Endothelial cell of umbilical vein (primary cell): ENCODE measurements at regions not wholly inside any gene's neighbourhood (a gene's known extent, or its start where the extent isn't known, plus 50 kb on each side); places are given as distances from the start of the nearest gene placed in this dataset.

ENCODE experiments used
- BruUV-seq: library from RNA; stranded (reverse); fragments of 400-500 nt; replicated peaks from 2 replicates; lab custom pipeline; 2021; lab: Mats Ljungman, UMichigan
- CTCF ChIA-PET: fragments of 300-600, 350-600 bp; sonication (Branson Sonifier 250); formaldehyde crosslinking; loops from one replicate; lab custom pipeline; 2021; ENCODE audit warnings: antibody characterized with exemption, inconsistent platforms; lab: Charles Lee
- POLR2A ChIA-PET: fragments of 300-600, 350-600 bp; sonication (Branson Sonifier 250); formaldehyde crosslinking; loops from one replicate; lab custom pipeline; 2021; ENCODE audit warnings: antibody characterized with exemption, inconsistent platforms; lab: Charles Lee
- DNase-seq: peaks from one replicate; pipeline ENCODE4 v3.0.0-alpha.2; 2011; ENCODE audit warnings: low read depth, low spot score
- FAIRE-seq: peaks from 2 replicates; lab custom pipeline; 2011; peaks lifted over from hg19 to GRCh38; lab: Jason Lieb, UNC
- H2AFZ ChIP-seq: 2 replicates; pipeline ENCODE4 v1.6.0; 2012; ENCODE audit warnings: low read depth, low read length, control low read depth, inconsistent platforms
- H3K27ac ChIP-seq: 2 replicates; pipeline ENCODE4 v1.5.1; 2011; ENCODE audit warnings: low read depth, mild to moderate bottlenecking, control low read depth, low read length, moderate library complexity; ENCODE audit not compliant: insufficient read depth
- H3K27me3 ChIP-seq, 2 experiments: 2 replicates each; pipeline versions ENCODE4 v1.6.0 to v1.6.1; 2011; ENCODE audit warnings: low read length in 2 of 2, mixed read lengths in 1 of 2; ENCODE audit not compliant: control insufficient read depth in 2 of 2, insufficient read depth in 2 of 2
- H3K36me3 ChIP-seq, 2 experiments: 2 replicates in 1 of 2; 3 replicates in 1 of 2; pipeline ENCODE4 v1.5.1; 2011; ENCODE audit warnings: low read length in 2 of 2, mild to moderate bottlenecking in 1 of 2, moderate library complexity in 1 of 2; ENCODE audit not compliant: control insufficient read depth in 2 of 2, insufficient read depth in 2 of 2; ENCODE audit errors: extremely low read depth in 1 of 2
- H3K4me1 ChIP-seq: 3 replicates; pipeline ENCODE4 v1.5.1; 2011; ENCODE audit warnings: mild to moderate bottlenecking, low read length; ENCODE audit not compliant: control insufficient read depth, insufficient read depth; ENCODE audit errors: extremely low read depth
- H3K4me2 ChIP-seq: 2 replicates; pipeline ENCODE4 v1.6.1; 2011; ENCODE audit warnings: low read length, control low read depth, mixed read lengths; ENCODE audit not compliant: insufficient read depth
- H3K4me3 ChIP-seq, 3 experiments: fragments of 200-600 bp in 1 of 3; sonication (generic), shearing (Covaris generic) in 1 of 3; replicated peaks in 1 of 3; 2 replicates each; pipeline ENCODE4 v1.5.1; 2011 to 2016; ENCODE audit warnings: control low read depth in 3 of 3, low read length in 3 of 3, mild to moderate bottlenecking in 2 of 3, inconsistent platforms in 1 of 3, low read depth in 1 of 3, moderate library complexity in 1 of 3; ENCODE audit not compliant: insufficient read depth in 1 of 3
- H3K79me2 ChIP-seq: 2 replicates; pipeline ENCODE4 v1.6.0; 2012; ENCODE audit warnings: low read length, inconsistent platforms; ENCODE audit not compliant: control insufficient read depth, insufficient read depth
- H3K9ac ChIP-seq: replicated peaks from 2 replicates; pipeline ENCODE3; 2011; ENCODE audit warnings: low read length, control low read depth; ENCODE audit not compliant: insufficient read depth; ENCODE audit errors: extremely low read depth
- H3K9me1 ChIP-seq: replicated peaks from 3 replicates; pipeline ENCODE4 v1.6.0; 2011; ENCODE audit warnings: mild to moderate bottlenecking, low read length; ENCODE audit not compliant: control insufficient read depth, insufficient read depth; ENCODE audit errors: extremely low read depth
- H3K9me3 ChIP-seq: replicated peaks from 2 replicates; pipeline ENCODE4 v1.5.1; 2012; ENCODE audit warnings: low read length, inconsistent platforms; ENCODE audit not compliant: control insufficient read depth, insufficient read depth
- H4K20me1 ChIP-seq: replicated peaks from 2 replicates; pipeline ENCODE3; 2011; ENCODE audit warnings: mild to moderate bottlenecking, low read length; ENCODE audit not compliant: control insufficient read depth, insufficient read depth; ENCODE audit errors: extremely low read depth
- CTCF ChIP-seq, 2 donors: IDR thresholded peaks; 1 replicate in 1 of 2; 2 replicates in 1 of 2; pipeline ENCODE4 v1.5.1; 2011; ENCODE audit warnings: low read length in 2 of 2, mild to moderate bottlenecking in 2 of 2, moderate library complexity in 2 of 2, control low read depth in 1 of 2, inconsistent platforms in 1 of 2, low read depth in 1 of 2; ENCODE audit not compliant: insufficient read depth in 1 of 2; ENCODE audit errors: extremely low read depth in 1 of 2
- EZH2 ChIP-seq: IDR thresholded peaks from 2 replicates; pipeline ENCODE4 v1.6.1; 2012; ENCODE audit warnings: borderline replicate concordance, low read depth, mild to moderate bottlenecking, moderate library complexity, low read length, inconsistent platforms; ENCODE audit not compliant: severe bottlenecking
- FOS ChIP-seq: IDR thresholded peaks from 2 replicates; pipeline ENCODE4 v1.6.1; 2011; ENCODE audit warnings: mild to moderate bottlenecking, low read length, moderate library complexity, borderline replicate concordance; ENCODE audit not compliant: insufficient read depth
- GATA2 ChIP-seq: IDR thresholded peaks from 2 replicates; pipeline ENCODE4 v1.7.0; 2011; ENCODE audit warnings: low read depth, mild to moderate bottlenecking, moderate library complexity, mixed read lengths, low read length; ENCODE audit not compliant: insufficient read length, insufficient read depth
- JUN ChIP-seq: IDR thresholded peaks from 2 replicates; pipeline ENCODE4 v1.6.1; 2011; ENCODE audit warnings: borderline replicate concordance, low read depth; ENCODE audit not compliant: insufficient read length, insufficient read depth
- MAX ChIP-seq: IDR thresholded peaks from 2 replicates; pipeline ENCODE4 v1.6.1; 2011; ENCODE audit not compliant: insufficient read depth, insufficient read length
- MYC ChIP-seq: IDR thresholded peaks from one replicate; pipeline ENCODE4 v1.6.1; 2011; ENCODE audit warnings: mild to moderate bottlenecking, low read depth, low read length
- POLR2A ChIP-seq: IDR thresholded peaks from 2 replicates; pipeline ENCODE4 v1.6.1; 2012; ENCODE audit warnings: low read depth, mild to moderate bottlenecking, control low read depth, low read length
- POLR2AphosphoS5 ChIP-seq: IDR thresholded peaks from 2 replicates; pipeline ENCODE4 v1.6.1; 2012; ENCODE audit warnings: low read depth, mild to moderate bottlenecking, control low read depth, low read length, moderate library complexity; ENCODE audit not compliant: insufficient read depth
- dilution Hi-C: fragments of 300-500 bp; cut with MboI; formaldehyde crosslinking; loops from one replicate; pipeline ENCODE4 v1.15.0; 2019; ENCODE audit warnings: low sequenced_read_pairs; ENCODE audit not compliant: extremely low pct_ligation_motif_present
- intact Hi-C: fragments of 100-400 bp; cut with micrococcal nuclease; formaldehyde crosslinking; loops from one replicate; pipeline ENCODE4 v1.10.0; 2022

DNA sequence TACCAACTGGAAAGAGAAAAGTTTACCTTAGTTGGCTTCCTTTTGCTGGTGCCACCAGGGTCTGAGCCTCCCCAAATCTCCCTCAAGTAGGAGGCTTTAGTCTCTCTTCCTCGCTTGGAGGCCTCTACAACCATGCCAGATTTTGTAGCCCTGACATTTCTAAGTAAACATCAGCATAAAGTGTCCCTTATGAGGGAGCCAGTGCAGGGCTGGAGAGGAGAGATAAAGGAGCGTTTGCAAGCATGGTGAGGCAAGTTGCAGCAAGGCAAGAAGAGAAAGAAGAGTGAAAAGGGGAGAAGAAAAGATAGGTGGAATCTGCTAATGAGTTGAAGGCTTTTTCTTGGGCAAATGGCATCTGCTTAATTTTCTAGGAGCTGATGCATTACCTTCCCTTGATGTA lies 82.7 kb upstream of the FNDC3B start:
- dilution Hi-C loops (no loop called here), intact Hi-C loops (no loop called here)
- ChIA-PET POLR2A (interaction anchor here (0.6 kb wide), 1 partner anchor 1778 kb away, joined by 5 read pairs; no protein-coding TSS in a partner anchor), CTCF (interaction anchor here (0.7 kb wide), 1 partner anchor 70 kb away, joined by 3 read pairs; no protein-coding TSS in a partner anchor)
- Histone ChIP-seq H3K36me3 (no peaks in the 10 kb centered on the region), H3K9ac (no peak overlapping the region), H3K9me3 (no peaks in the 10 kb centered on the region), H3K9me1 (no peaks in the 10 kb centered on the region), H4K20me1 (no peaks in the 10 kb centered on the region), H3K27ac (no peak overlapping the region), H3K4me2 (no peak overlapping the region), H3K4me3 (no peak overlapping the region), H2AFZ (no peak overlapping the region), H3K4me1 (peaks cover 10% of the 10 kb centered on the region), H3K79me2 (no peaks in the 10 kb centered on the region), H3K27me3 (no peaks in the 10 kb centered on the region)
- TF ChIP-seq CTCF (IDR thresholded peaks at IDR 0.05; ENCODE audit: extremely low read depth in 1 of 2, insufficient read depth in 1 of 2, low read depth in 1 of 2, low read length in 2 of 2) (no peak), POLR2AphosphoS5 (no peak), JUN (no peak), MYC (no peak), POLR2A (no peak), EZH2 (no peak), GATA2 (no peak), FOS (no peak), MAX (no peak)
- FAIRE-seq, result no peak
- BruUV-seq, result no TSS peak
- DNase-seq, result no peak
